Mucosa of gallbladder (tissue), 1 donor: ENCODE measurements at regions not wholly inside any gene's neighbourhood (a gene's known extent, or its start where the extent isn't known, plus 50 kb on each side); places are given as distances from the start of the nearest gene placed in this dataset.
A peak's percentile ranks its signal among the peaks of the same experiment; 100 is the strongest.

Experiments used
- DNase-seq: peaks from one replicate; pipeline ENCODE4 v3.0.0-alpha.2; 2020; ENCODE audit warnings: low spot score
- donor health status: DM: no; HTN: no; CAD: no.

DNA sequence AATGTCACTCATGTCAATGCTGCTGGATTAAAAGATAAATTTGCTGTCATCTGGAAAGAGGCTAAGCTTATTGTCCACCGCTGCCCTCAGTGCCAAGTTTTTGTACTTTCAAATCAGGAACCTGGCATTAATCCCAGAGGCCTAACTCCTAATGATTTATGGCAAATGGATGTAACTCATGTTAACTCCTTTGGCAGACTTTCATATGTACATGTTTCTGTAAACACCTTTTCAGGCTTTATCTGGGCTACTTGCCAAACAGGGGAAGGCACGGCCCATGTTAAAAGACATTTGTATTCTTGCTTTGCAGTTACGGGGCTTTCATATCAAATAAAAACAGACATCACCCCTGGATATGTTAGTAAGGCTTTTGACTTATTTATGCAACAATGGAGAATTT lies 608.0 kb upstream of the ACO1 start:
- DNase-seq, result peak; percentile 69

DNA sequence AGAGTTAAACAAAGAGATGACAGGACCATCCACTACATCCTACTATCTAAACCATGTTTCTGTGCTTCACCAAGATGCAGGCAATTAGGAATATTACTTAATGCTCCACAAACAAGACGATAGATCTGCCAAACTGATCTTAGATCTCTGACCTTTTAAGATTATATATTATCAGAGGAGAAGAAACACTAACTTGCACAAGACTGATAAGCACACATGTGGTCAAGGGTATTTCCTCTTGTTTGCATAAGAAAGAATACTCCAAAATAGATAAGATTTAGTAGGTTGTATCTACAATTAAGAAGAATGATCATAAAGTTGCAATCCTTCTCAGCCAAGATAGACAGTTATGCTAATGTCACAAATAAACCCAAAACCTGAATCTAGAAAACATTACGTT lies 601.0 kb upstream of the ACO1 start:
- DNase-seq, result no peak

DNA sequence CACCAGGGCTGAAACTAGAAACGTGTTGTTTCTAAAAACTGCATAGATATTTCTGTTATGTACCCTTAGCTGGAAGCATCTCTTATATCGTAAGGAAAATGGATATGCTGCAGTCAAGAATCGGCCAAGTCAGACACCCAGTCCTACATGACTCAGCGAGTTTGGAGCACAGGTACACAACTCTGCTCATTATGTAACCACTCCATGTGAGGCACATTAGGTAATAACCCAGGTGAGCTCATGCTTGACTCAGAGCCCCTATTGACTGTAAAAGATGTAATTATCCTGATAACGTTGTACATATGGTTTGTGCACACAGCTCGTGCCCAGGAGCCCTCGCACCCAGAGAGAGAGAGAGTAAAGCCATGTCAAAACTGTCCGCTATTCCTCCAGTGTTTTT lies 593.7 kb upstream of the ACO1 start:
- DNase-seq, result no peak

DNA sequence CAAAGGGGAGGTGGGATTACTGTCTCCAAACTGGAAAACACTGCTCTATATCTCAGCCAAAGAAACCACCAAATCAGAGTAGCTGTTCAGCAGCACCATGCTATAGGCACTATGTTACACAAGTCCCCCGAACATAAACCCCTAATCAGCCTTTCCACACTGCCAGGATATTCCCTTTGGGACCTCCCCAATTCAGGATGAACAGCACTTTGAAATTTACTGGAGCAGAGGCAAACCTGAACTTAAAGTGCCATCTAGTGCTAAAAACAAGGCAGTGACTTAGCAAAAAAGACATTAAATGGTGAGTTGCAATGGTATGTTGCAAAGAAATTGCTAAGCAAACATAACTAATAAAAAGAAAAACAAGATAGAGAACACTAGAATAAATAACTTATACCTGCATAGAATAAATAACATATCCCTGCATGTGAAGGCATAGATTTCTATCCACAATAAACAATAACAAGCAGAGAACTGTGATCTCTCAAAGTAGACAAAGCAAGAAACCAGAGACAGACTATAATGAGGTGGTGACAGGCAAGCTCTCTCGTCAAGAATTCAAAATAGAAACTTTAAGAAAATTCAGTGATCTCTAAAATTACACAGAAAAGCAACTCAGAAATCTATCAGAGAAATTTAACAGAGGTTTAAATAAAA lies 584.4 kb upstream of the ACO1 start:
- no peak for DNase-seq

DNA sequence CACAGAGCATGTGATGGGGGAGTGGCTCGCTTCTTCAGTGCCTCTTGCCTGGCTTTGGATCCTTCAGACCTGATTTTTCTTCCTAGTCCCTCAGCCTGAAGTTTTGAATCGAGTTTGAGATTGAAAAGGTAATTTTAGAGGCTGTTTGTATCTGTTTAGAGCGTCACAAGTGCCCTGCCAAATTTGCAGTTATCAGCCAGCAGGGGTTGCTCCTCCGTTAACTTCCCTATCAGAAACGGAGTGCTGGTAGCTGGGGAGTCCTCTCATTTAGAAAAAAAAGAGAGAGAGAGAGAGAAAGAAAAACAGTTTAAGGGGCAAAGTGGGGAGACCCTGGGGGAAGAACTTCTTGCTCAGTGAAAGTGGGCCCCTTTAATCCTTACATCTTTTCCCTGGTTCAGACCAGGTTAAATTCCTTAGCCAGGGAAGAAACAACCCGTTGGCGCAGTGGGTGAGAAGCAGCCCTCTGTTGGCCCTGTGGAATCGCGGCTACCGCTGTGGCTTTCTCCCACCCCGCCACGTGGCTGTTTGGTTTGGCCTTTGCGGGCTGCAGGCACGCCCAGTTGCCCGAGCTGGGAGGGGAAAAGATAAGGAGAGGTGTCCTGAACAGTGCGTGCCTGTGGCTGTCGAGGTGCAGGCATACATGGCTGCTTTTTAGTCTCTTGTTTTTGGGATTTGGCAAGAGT lies 576.7 kb upstream of the ACO1 start:
- DNase-seq, result no peak

DNA sequence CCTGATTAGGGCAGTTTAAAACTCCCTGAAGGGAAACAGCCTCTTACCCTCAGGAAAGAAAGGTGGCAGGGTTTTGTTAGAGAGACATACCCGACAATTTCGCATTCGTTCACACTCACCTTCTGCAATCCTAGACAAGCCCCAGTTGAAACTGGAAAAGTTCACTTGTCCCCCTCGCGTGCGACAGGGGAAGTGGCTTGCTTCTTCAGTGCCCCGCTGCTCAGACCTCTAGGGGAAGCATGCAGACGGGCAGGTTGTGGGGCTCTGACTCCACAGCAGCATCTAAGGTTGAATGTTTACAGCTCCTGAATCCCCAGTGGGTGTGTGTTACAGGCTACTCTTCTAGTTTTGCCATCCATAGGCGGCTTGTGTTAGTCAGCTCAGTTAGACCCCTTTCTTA lies 575.7 kb upstream of the ACO1 start:
- DNase-seq, result no peak

DNA sequence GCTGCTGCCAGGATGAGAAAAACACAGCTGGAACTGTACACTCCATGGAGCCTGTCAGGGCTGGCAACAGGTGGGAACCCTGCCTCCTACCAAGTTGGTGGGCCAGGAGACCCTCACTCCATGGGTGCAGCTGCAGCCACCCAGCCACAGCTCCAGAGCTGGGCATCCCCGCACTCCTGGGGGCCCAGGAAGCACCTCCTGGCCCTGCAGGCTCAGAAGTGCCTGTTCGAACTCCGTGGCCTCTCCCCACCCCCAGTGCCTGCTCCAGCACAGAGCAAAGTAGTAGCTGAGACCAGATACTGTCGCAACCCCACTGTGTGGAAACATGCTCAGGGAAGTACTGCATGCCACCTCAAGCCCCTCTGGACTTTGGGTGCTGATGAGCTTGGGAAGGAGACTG lies 564.0 kb upstream of the ACO1 start:
- DNase-seq, result no peak

DNA sequence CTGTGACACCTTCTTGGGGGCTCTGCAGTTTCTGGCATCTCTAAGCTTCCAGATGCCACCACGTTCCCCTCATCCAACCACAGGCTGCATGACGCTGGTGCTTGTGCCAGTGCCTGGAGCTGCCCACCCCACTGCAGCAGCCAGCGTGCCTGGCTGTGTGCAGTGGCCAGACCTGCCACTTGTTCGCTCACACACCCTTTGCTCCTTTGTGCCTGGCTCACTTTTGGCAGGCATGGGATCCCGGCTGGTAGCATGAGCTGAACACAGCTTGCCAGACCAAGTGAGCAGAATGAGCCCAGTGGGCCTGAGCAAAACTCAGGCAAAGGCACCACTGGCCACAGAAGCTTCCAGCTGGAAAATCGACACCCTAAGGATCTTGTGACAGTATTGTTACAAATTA lies 562.9 kb upstream of the ACO1 start:
- no peak for DNase-seq

DNA sequence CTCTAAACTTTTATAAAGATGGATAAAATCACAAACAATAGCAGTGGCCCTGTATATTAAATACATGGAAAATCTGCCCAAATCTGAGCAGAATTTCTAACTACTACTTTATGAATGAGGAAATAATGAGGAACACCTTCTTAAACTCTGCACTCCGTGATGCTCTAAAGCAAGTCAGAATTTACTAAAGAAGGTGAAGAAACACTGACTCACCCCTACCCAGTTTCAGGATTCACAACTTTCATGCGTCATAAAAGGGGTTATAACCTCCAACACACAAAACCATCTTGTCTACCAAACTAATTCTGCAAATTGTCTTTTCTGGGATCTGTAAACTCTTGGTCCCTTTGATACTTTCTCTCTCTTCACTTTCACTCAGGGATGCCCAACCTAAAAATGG lies 561.1 kb upstream of the ACO1 start:
- no peak for DNase-seq

DNA sequence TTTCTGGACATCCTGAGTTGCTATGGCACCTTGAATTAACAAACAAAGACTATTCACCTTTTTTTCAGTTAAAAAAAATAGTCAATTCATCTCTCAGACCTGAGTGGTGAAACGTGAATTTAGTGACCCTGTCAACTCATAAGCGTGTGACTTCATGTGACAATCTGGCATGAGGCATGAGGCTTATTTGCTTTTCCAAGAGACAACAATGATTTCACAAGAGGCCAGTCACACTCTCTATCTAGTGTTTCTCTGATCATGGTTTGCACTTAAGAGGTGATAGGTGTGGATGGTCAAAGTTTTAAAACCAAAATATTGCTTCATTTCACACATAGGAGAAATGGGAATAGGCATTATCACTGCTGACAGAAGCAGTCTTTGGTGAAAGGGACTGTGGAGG lies 559.6 kb upstream of the ACO1 start:
- peak; percentile 31 for DNase-seq

DNA sequence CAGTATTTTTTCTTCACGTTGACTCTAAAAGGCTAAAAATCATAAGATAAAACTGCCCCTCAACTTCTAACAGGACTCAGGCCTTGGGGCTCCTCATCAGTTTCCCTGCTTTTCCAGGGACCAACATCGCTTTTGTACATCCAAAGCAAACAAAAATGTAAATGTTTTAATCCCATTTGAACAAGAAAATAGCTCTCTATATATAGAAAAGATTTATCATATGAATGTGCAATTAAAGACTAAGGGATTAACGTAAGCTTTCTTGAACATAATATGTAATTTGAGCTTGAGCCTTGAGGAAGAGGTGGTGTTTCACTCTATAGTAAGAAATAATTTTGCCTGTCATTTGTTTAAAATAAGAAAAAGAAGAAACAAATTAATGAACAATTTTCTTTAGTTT lies 547.2 kb upstream of the ACO1 start:
- no peak for DNase-seq

DNA sequence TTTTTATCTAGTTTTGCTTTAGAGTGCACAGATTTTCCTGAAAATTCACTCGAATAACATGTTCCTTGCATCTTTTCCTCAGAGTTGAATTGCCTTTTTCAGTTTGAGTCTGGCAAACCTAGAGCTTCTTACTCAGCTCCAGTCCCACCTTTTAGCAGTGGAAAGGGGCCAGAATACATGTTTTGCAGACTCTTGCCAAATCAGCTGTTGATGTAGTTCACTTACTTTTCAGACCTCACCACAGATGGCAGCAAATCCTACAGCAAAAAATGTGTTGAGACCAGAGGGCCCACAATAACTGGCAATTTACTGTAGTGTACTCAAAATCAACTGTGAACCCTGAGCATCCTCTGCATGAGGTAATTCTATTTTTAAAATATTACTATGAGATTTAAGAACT lies 545.2 kb upstream of the ACO1 start:
- no peak for DNase-seq

DNA sequence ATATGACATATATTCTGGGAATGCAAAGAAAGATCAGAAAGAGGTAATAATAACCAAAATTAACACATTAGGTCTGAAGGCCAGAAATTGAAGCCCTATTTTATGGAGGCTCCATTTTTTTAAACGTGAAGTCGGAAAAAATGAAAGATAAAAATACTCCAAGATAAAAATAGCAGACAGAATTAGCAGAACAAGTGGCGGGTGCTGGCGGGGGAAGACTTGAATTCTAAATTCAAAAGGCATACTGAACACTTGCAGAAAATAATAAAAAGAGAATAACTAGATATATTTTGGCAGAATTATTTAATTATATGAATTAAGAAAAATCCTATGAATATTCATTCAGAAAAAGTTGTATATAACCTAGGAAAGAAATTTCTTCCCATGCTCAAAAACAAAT lies 543.7 kb upstream of the ACO1 start:
- DNase-seq, result no peak

DNA sequence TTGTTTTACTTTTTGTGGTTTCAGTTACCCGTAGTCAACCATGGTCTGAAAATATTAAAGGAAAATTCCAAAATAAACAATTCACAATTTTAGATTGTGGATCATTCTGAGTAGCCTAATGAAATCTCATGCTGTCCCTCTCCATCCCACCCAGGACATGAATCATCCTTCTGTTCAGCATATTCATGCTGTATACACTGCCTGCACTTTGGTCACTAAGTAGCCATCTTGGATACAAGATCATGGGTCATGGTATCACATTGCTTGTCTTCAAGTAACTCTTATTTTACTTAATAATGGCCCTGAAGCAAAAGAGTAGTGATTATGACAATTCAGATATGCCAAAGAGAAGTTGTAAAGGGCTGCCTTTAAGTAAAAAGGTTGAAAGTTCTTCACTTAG lies 536.5 kb upstream of the ACO1 start:
- DNase-seq, result no peak

DNA sequence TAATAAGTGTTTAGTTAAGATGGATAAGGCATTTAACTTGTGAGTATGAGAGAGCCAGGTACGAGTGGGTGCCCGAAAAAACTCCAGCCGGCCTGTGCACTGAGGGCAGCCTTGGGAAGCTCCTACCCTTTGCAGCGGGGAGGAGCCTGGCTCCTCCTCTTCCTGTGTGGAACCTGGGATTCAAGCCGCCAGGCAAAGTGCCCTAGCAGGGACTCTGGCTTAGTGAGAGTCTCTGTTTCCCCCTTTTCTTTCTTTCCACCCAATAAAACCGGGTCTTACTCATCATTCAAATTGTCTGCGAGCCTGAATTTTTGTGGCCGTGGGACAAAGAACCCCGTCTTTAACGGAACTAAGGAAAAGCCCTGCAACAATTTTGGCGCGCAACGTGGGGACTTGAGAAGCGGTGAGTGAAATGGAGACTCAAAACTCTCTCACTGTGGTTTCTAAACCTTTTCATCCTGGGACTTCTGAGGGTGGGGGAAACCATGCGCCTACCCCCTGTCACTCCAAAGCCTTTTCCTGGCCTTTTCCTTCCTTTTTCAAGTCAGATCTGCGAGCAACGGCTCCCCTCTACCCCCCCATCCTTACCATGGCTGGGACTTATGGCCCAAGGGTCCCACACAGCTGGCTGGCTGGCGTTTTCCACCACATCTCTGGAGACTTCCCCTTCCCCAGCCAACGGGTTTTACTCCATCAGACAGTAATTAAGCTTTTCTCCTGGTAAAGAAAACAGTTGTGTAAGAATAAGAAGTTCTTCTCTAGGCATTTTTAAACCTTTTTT lies 535.7 kb upstream of the ACO1 start:
- DNase-seq, result no peak

DNA sequence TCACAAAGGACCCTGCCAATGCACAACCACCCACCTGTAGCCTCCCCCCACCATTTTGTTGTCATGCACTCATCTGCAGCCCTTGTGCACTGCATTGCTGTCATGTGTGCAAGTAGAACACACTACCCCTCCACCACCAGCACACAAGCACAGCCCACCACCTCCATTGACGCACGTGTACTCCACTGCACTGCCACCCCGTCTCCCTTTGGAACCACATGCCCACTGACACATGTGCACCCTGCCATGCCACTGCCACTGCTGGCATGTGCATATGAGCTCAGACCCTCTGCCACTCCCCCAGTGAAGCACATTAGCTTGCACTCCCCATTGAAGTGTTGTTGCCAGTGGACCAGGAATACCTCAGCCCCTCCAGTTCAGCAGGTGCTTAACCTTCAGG lies 530.3 kb upstream of the ACO1 start:
- no peak for DNase-seq

DNA sequence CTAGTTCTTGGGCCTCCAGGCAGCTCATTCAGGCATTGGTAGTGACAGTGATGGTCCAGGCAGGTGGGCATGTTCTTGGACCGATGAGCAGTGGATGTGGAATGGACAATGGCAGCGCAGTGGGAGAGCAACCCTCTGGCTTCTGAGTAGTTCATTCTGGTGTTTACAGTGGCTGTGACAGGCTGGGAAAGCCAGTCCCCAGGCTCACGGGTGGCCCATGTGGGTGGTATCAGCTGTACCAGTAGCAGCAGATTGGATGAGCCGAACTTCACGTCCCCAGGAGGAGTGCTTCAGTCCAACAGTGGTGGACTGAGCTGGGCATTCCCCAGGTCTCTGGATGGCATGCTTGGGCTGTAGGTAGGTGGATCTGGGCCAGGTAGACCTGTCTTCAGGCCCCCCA lies 515.6 kb upstream of the ACO1 start:
- no peak for DNase-seq

DNA sequence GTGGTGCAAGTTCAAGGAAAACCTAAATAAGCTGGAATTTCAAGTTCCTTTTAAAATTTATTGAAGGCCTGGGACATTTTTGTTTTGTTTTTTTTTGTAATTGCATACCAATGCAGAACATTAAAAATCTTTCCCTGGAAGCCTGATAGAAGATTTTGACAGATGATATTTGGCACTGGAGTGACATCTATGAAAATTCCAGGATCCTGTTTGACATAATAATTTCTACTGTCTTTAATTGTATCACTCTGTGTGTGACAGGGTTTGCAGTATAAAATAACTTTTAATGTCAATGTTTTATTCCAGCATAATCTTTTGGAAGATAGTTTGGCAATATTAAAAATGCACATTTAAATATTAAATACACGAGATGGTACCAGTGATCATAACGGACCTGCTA lies 514.2 kb upstream of the ACO1 start:
- no peak for DNase-seq

DNA sequence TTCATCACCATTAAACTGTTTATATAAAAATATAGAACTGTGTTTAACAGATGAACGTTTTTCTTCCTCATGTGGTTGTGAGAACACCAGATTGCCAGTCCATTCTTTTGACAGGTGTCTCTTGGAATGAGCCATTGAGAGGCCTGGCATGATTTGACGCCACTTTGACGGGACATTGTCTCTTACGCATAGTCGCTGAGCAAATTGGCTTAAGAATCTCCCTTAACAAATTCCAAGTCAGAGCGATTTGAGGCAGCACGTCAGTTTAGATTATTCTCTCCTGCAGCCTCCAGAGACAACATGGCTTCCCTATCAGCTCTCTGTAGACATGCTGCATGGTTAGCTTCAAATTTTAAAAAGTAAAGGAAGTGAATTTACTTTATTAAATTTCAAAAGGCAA lies 510.7 kb upstream of the ACO1 start:
- DNase-seq, result no peak

DNA sequence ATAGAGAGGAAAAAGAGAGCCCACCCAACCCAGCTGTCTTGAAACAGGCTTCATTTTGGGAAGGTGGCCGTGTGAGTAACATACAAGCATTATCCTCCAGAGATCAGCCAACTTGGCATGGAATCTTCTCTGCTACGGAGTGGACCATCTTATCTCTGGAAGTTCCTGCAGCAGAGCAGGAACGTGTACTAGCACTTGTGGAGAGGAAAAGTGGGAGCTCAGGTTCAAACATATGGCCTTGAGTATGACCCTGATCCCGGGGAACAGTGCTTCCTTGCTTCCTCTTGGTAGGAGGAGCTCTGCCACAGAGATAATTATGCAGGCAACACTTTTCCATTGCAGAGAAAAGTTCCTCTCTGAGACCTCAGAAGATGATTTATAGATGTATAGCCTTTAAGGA lies 490.4 kb upstream of the ACO1 start:
- no peak for DNase-seq

DNA sequence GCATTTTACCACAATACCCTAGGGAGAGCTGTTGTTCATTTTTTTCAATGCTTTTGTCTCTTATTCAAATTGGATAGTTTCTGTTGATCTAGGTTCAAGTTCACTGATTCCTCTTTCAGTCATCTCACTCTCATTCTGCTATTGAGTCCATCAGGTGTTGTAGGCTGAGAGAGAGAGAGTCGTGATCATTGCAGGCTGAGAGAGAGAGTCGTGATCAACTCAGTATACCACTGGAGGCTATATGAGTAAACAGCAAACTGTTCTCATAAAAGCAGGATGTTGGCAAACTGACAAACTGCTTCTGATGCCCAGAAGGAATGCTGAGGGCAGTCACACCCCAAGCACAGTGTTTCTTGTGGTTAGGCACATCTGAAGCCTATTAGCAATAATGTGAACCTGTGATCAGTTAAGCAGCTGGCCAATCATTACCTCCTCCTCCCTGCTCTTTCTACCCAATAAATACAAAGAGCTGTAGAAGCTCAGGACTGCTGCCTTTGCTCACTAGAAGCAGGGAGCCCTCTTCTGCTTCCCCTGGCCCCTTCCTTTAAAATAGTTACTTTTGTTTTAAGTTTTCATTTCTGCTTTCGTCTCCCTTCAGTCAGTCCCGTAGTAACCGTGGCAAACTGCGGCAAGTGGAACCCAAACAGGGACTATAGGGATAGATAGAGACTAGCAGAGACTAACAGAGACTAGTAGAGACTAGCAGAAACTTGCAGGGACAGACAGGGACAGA lies 476.1 kb upstream of the ACO1 start:
- no peak for DNase-seq

DNA sequence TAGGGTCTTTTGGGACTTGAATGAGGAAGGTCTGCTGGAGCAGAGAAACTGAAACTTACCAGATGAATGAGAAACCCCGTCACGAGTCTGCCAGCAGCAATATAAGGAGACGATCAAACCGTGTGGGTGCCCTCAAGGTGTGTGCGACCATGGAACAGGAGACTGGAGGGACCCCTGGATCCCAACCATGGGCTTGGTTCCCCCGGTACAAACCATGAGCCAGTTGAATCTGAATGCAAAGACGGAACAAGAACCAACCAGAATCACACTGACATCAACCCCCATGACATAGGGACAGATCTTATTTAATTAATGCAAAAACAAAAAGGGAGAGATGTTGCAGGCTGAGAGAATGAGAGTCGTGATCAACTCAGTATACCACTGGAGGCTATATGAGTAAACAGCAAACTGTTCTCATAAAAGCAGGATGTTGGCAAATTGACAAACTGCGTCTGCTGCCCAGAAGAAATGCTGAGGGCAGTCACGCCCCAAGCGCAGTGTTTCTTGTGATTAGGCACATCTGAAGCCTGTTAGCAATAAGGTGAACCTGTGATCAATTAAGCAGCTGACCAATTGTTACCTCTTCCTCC lies 475.5 kb upstream of the ACO1 start:
- DNase-seq, result no peak
